Endothelial cell of umbilical vein (primary cell): ENCODE measurements at regions not wholly inside any gene's neighbourhood (a gene's known extent, or its start where the extent isn't known, plus 50 kb on each side); places are given as distances from the start of the nearest gene placed in this dataset.

Experiments
- MAX ChIP-seq: IDR thresholded peaks from 2 replicates; pipeline ENCODE4 v1.6.1; 2011; ENCODE audit not compliant: insufficient read depth, insufficient read length
- POLR2A ChIP-seq: IDR thresholded peaks from 2 replicates; pipeline ENCODE4 v1.6.1; 2012; ENCODE audit warnings: low read depth, mild to moderate bottlenecking, control low read depth, low read length
- POLR2AphosphoS5 ChIP-seq: IDR thresholded peaks from 2 replicates; pipeline ENCODE4 v1.6.1; 2012; ENCODE audit warnings: low read depth, mild to moderate bottlenecking, control low read depth, low read length, moderate library complexity; ENCODE audit not compliant: insufficient read depth
- TF ChIP-seq, protein P1 (sequence below), 2 donors: IDR thresholded peaks; 1 replicate in 1 of 2; 2 replicates in 1 of 2; pipeline ENCODE4 v1.5.1; 2011; ENCODE audit warnings: low read length in 2 of 2, mild to moderate bottlenecking in 2 of 2, moderate library complexity in 2 of 2, control low read depth in 1 of 2, inconsistent platforms in 1 of 2, low read depth in 1 of 2; ENCODE audit not compliant: insufficient read depth in 1 of 2; ENCODE audit errors: extremely low read depth in 1 of 2

DNA sequence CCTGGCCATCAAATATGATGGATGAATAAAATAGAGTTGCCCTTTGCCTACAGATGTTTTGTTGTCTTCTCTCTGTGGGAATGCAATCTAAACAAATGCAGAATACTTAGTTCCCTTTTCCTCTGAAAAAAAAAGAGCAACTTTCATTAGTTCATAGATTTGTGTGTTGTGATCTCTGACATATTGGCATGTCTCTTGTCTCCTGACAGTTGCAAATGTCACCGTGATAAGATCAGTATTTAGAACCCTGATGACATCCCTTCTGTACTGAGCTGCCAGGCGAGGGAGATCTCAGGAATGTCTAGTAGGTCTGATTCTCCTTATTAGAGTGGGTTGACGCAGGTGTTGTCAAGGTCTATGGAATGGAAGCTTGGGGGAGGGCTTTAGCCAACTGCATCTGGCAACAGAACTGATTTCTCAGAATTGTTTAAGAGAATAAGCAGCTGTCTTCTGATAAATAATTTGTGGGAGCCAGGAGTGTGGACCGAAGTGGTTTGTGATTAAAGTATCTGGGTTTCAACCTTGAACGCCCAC, 130.4 kb downstream of the GALR1 start:
- TF ChIP-seq, protein P1, sequence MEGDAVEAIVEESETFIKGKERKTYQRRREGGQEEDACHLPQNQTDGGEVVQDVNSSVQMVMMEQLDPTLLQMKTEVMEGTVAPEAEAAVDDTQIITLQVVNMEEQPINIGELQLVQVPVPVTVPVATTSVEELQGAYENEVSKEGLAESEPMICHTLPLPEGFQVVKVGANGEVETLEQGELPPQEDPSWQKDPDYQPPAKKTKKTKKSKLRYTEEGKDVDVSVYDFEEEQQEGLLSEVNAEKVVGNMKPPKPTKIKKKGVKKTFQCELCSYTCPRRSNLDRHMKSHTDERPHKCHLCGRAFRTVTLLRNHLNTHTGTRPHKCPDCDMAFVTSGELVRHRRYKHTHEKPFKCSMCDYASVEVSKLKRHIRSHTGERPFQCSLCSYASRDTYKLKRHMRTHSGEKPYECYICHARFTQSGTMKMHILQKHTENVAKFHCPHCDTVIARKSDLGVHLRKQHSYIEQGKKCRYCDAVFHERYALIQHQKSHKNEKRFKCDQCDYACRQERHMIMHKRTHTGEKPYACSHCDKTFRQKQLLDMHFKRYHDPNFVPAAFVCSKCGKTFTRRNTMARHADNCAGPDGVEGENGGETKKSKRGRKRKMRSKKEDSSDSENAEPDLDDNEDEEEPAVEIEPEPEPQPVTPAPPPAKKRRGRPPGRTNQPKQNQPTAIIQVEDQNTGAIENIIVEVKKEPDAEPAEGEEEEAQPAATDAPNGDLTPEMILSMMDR (IDR thresholded peaks at IDR 0.05; ENCODE audit: extremely low read depth in 1 of 2, insufficient read depth in 1 of 2, low read depth in 1 of 2, low read length in 2 of 2): no peak
- no peak for TF ChIP-seq MAX
- TF ChIP-seq POLR2A: no peak
- no peak for TF ChIP-seq POLR2AphosphoS5
